ENCODE measurements at regions not wholly inside any gene's neighbourhood (a gene's known extent, or its start where the extent isn't known, plus 50 kb on each side); places are given as distances from the start of the nearest gene placed in this dataset.
"Not testable (repeated sequence)": the region's sequence is repeated elsewhere in the genome, so short reads cannot be mapped to it uniquely, and the experiment has no call there.

DNA sequence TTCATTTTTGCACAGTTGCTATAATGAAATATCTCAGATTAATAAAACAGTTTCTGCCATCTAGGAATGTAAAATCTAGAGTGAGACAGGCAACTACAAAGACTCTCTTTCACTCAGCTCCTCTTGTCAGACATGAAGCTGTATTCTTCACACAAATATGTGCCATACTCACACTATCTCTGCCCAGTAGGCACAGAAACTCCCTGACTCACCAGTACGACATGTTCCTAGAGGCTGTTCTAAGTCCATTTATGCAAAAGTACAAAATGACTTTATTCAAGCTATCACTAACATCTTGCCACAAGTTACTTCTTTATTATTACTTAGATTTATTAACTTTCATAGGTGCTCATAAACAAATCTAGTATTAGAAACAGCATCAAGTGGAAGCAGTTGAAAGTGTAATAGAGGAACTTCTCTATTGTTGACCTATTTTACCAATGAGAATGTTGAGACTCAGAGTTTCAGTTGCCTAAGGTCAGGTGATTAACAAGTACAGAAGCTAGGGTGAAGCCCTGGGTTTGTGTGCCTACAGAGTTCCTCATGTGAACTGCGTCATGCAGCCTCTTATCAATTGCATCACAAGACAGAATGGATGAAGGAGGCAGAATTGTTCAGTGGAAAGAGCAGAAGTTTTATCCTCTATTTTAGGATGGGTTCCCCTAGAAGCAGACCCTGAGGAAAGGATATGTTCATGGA, 98.9 kb downstream of the RGS2 start:
- DNase-seq: no peak

DNA sequence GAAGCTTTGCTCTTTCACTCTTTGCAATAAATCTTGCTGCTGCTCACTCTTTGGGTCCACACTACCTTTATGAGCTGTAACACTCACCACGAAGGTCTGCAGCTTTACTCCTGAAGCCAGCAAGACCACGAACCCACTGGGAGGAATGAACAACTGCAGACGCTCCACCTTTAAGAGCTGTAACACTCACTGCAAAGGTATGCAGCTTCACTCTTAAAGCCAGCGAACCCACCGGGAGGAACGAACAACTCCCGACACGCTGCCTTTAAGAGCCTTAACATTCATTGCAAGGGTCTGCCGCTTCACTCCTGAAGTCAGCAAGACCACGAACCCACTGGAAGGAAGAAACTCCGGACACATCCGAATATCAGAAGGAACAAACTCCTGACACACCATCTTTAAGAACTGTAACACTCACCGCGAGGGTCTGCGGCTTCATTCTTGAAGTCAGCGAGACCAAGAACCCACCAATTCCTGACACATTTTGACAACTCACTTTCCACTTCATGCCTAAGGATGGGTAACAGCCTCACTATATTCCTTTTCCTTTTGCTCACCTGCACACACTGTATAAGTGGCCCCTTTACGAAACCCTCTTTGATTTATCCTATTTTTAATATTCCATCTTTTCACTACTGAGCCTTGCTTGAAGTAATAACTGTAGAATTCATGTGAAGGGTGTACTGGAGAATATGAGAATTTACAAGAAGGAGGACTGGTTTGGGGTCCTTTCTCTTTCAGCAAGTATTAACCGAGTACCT, 103.2 kb downstream of the RGS2 start:
- not testable (repeated sequence) for DNase-seq

DNA sequence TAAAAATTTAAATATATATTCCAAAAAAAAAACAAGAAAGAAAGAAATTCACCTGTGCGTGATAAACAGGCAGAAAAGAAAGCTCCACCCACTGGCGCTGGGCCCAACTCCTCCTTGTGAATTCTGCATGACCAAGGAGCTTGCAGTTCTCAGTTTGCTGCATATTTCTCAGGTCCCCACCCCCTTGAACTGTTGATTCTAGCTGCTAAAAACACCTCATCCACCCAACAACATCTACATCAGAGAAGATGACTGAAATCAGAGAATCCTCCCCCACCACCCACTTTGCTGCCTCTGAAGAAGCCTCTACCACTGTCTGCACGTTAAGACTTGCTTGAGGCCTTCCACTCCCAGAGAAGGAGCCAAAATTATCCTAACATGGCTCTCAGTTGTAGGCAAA, 104.8 kb downstream of the RGS2 start:
- DNase-seq: no peak

GRCh38 chr1:192914092-192914491, 105.3 kb downstream of the RGS2 start:
- no peak for DNase-seq

GRCh38 chr1:192914696-192915095, 105.9 kb downstream of the RGS2 start:
- DNase-seq: peak; percentile 37

DNA sequence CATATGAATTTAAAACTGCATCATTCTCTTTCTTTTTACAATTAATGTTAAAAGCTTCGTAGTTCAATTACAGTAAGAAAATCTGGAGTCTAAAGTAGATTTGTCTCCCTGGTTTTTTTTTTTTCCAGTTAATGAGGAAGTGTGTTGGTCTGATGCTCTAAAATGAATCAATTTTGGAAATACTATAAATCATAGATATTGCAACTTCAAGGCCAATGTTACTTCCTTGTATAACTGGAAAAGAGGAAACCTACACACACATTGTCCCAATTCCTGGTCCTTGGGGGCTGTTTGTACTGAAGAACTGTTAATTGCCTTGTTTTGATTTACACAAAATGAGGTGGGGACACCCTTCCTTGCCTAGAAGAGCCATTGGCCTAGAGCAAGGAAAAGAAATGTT, 107.2 kb downstream of the RGS2 start:
- DNase-seq: no peak

- DNase-seq: no peak
Measured at GRCh38 chr1:192918259-192918658, 109.4 kb downstream of the RGS2 start.

GRCh38 chr1:192920412-192920811, 111.6 kb downstream of the RGS2 start:
- no peak for DNase-seq

DNA sequence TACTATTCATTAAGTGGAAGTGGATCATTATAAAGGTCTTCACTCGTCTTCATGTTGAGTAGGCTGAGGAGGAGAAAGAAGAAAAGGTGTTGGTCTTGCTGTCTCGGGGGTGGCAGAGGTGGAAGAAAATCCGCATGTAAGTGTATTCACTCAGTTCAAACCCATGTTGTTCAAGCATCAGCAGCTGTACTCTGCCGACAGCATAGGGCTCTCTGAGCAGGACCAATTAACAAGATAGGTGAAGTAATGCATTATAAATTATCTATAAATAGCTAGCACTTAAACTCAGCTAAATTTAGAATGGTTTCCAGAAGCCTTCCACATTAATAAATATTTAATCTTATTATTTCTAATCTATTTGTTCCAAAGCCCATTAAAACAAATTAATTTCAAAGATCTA, 116.8 kb downstream of the RGS2 start:
- DNase-seq: no peak

GRCh38 chr1:192926736-192927135, 117.9 kb downstream of the RGS2 start:
- no peak for DNase-seq

DNA sequence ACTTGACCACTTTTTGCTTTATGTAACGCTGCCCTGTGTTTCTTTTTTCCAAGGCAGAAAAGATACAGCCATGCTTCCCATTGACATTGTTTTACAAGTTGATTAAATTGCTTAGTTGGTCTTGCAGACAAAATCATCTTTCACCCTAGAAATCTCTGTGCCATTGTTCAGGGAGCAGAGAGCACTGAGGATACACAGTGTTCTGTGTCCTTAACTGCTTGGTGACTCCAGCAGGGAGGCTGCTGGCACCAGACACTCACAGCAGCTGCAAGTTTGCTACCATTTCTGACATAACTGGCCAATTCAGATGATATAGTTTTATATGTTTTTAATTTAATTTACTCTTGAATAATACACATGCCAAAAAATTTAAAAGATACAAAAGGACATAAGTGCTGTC, 118.7 kb downstream of the RGS2 start:
- DNase-seq: no peak

- no peak for DNase-seq
Measured at GRCh38 chr1:192929597-192929996, 120.8 kb downstream of the RGS2 start.

GRCh38 chr1:192933744-192934143, 124.9 kb downstream of the RGS2 start:
- DNase-seq: no peak

- DNase-seq: no peak
Measured at GRCh38 chr1:192936313-192937018, 122.7 kb downstream of the UCHL5 start.

DNA sequence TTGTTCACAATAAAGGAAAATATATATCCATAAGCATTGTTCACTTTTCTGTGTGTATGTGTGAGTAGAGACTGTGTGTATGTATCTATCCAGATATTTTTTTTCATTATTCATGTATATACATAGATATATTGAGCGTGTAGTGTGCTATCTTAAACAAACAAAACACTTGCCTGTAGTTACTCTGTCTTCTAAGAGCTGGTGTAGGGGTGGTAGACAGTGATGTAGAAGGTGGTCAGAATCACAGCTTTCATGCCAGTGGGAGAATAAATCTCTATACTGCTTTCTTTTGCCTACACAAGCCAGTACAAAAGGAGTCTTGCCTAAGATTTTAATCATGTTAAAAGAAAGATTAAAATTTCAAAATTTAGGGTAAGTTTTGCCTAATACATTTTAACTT, 122.0 kb downstream of the UCHL5 start:
- DNase-seq: no peak

DNA sequence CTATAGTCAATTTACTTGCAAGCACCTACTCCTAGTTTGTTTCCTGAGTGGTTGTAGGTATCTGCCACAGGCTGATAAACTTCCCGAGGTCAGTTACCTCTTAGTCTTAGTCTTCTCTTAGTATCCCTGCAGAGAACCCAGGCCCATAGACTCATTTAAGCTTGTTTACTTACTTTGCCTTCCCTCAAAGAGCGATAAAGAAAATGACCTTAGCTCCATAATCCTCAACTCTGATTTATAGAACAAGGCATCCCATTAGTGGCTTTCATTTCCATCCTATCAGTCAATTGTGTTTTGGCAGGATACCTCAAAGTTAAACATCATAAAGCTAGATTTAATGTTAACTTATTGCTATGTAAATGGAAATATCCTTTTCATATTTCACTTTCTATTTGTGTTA, 119.7 kb downstream of the UCHL5 start:
- no peak for DNase-seq

DNA sequence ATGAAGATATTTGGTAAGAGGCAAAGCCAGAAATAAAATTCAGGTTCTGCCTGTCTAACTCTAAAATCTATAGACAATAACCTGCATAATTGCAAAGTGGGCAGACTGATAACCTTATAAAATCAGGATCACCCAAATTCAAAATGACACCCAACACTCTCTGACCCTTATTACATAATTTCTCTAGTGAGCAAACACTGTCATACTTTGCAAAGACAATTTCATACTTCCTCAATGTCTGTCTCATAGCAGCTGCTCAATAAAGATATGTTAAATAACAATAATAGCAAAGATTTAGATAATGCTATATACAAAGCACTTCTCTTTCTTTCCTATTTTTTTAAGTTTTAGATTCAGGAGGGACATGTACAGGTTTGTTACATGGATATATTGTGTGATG, 118.5 kb downstream of the UCHL5 start:
- DNase-seq: no peak

GRCh38 chr1:192941722-192942411, 117.3 kb downstream of the UCHL5 start:
- no peak for DNase-seq

GRCh38 chr1:192943108-192943507, 116.1 kb downstream of the UCHL5 start:
- no peak for DNase-seq

DNA sequence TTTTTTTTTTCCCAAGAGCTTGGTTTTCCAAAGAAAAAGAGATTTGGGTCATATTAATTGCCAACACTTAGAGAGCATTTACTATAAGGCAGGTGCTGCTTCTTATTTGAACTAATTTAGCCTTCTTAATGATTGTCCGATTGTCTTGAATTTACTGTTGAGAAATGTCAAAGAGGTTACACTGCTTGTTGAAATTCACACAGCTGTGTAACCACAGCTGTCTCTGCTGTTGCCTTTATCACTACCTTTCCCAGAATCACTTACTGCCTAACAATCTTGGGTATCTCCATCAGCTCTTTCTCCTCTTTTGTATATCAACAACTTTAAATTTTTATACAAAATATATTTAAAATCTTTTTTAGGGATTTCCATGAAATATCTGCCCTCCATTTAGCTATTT, 115.6 kb downstream of the UCHL5 start:
- no peak for DNase-seq

DNA sequence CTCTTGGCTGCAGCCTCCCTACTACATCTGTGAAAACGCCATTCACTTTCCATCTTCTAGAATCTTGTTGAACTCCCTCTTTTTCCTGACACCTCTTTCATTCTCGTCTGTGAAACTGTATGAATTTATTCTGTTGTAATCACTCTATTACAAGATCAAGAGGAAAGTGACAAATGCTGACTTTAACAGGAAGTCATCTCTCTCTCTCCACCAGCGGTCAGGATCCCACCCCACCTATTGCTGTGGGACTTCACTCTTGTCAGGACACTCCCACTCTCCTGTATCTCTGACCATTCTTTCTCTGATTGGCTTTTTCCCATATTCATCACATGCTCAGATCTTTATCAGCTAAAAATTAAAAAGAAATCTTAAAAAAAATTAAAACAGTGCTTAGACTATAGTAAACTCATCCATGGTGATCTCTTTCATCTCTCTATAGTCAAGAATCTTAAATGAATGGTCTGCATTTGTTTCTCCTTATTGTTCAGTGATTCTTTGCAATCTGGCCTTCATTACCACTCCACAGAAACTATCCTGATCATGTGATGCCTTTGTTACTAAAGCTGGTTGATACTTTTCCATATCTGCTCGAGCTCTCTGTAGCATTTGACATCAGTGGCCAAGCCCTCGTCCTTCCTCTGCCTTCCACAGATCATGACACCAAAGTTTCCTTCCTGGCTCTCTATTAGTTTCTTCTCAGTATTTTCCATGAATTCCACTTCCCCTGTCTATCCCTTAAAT, 113.6 kb downstream of the UCHL5 start:
- no peak for DNase-seq

GRCh38 chr1:192949783-192950182, 109.4 kb downstream of the UCHL5 start:
- DNase-seq: no peak

GRCh38 chr1:192950926-192951325, 108.2 kb downstream of the UCHL5 start:
- DNase-seq: no peak

Measured in kidney glomerular epithelial cell (primary cell).